HepG2 (cell line): ENCODE measurements at regions not wholly inside any gene's neighbourhood (a gene's known extent, or its start where the extent isn't known, plus 50 kb on each side); places are given as distances from the start of the nearest gene placed in this dataset.

Experiments
- ATAC-seq: fragments of 200-7000 bp; cut with Tn5 transposase; 3 replicates; pipeline ENCODE4 v1.9.1; 2020; ENCODE audit warnings: mild to moderate bottlenecking, moderate library complexity
- BruUV-seq: library from RNA; stranded (reverse); fragments of 400-500 nt; replicated peaks from 2 replicates; lab custom pipeline; 2021; lab: Mats Ljungman, UMichigan
- CTCF ChIA-PET: fragments of 300-600 bp; formaldehyde crosslinking; extraction: SDS; loops from one replicate; lab custom pipeline; 2021; ENCODE audit warnings: low total read pairs, inconsistent platforms, low intra/inter-chr PET ratio; lab: Yijun Ruan, JAX
- POLR2A ChIA-PET: fragments of 350-600 bp; sonication (Branson Sonifier 250); formaldehyde crosslinking; loops from one replicate; lab custom pipeline; 2020; ENCODE audit warnings: antibody characterized with exemption, inconsistent platforms; lab: Yijun Ruan, JAX
- DNase-seq: peaks from one replicate; pipeline ENCODE4 v3.0.0-alpha.2; 2015; ENCODE audit warnings: low spot score
- FAIRE-seq: peaks from 3 replicates; lab custom pipeline; 2011; peaks lifted over from hg19 to GRCh38; lab: Jason Lieb, UNC
- H2AFZ ChIP-seq: one replicate; pipeline ENCODE4 v1.6.1; 2011; ENCODE audit warnings: low read length, inconsistent platforms
- H3K27ac ChIP-seq: fragments of 300-600 bp; 3 replicates; pipeline ENCODE4 v1.8.0; 2011; ENCODE audit warnings: mixed run types, mild to moderate bottlenecking, mixed read lengths, low read length, inconsistent platforms; ENCODE audit not compliant: insufficient read depth; ENCODE audit errors: extremely low read length
- H3K27me3 ChIP-seq, 2 experiments: fragments of 200-600 bp in 1 of 2; 2 replicates in 1 of 2; 3 replicates in 1 of 2; pipeline versions ENCODE4 v1.6.0 to v1.8.0; 2011; ENCODE audit warnings: low read length in 2 of 2, mild to moderate bottlenecking in 2 of 2, moderate library complexity in 2 of 2, inconsistent platforms in 1 of 2; ENCODE audit not compliant: insufficient read depth in 2 of 2, control insufficient read depth in 1 of 2
- H3K36me3 ChIP-seq, 2 experiments: fragments of 200-600 bp in 1 of 2; replicated peaks in 1 of 2; 2 replicates in 1 of 2; 3 replicates in 1 of 2; pipeline versions ENCODE4 v1.5.1 to v1.8.0; 2011; ENCODE audit warnings: low read length in 2 of 2, inconsistent platforms in 1 of 2; ENCODE audit not compliant: insufficient read depth in 2 of 2, control insufficient read depth in 1 of 2
- H3K4me1 ChIP-seq: 2 replicates; pipeline ENCODE4 v1.5.1; 2012; ENCODE audit warnings: low read length, inconsistent platforms; ENCODE audit not compliant: insufficient read depth
- H3K4me2 ChIP-seq: 2 replicates; pipeline ENCODE4 v1.6.0; 2011; ENCODE audit warnings: low read depth, low read length, inconsistent platforms
- H3K4me3 ChIP-seq, 3 experiments: fragments of 200-600 bp in 1 of 3; sonication (generic), shearing (Covaris generic) in 1 of 3; replicated peaks in 1 of 3; 2 replicates each; pipeline ENCODE4 v1.5.1; 2011 to 2016; ENCODE audit warnings: low read length in 3 of 3, inconsistent platforms in 2 of 3, low read depth in 2 of 3, mild to moderate bottlenecking in 2 of 3, control low read depth in 1 of 3, mixed read lengths in 1 of 3; ENCODE audit not compliant: insufficient read depth in 1 of 3
- H3K79me2 ChIP-seq: one replicate; pipeline ENCODE4 v1.6.1; 2011; ENCODE audit warnings: low read length, inconsistent platforms; ENCODE audit not compliant: insufficient read depth
- H3K9ac ChIP-seq: 2 replicates; pipeline ENCODE4 v1.6.0; 2011; ENCODE audit warnings: mild to moderate bottlenecking, low read depth, low read length, inconsistent platforms; ENCODE audit not compliant: insufficient read depth
- H3K9me3 ChIP-seq: 2 replicates; pipeline ENCODE4 v1.5.1; 2012; ENCODE audit warnings: mild to moderate bottlenecking, low read length
- H4K20me1 ChIP-seq: 2 replicates; pipeline ENCODE4 v1.6.0; 2011; ENCODE audit warnings: inconsistent platforms, mild to moderate bottlenecking, low read length, moderate library complexity; ENCODE audit not compliant: insufficient read depth
- KDM4B ChIP-seq: sonication (generic); formaldehyde crosslinking; IDR thresholded peaks from 2 replicates; pipeline ENCODE4 v1.4.0; 2020; ENCODE audit warnings: missing genetic modification reagents
- NCOA1 ChIP-seq: sonication (generic); formaldehyde crosslinking; IDR thresholded peaks from 2 replicates; pipeline ENCODE4 v1.9.0; 2021; ENCODE audit warnings: missing genetic modification reagents
- PTBP1 ChIP-seq: fragments of 200-400 bp; formaldehyde crosslinking; IDR thresholded peaks from 2 replicates; pipeline ENCODE4 v1.6.1; 2018; ENCODE audit warnings: low read length, low read depth; ENCODE audit not compliant: poor library complexity, severe bottlenecking
- SP5 ChIP-seq: IDR thresholded peaks from 2 replicates; pipeline ENCODE4 v1.6.1; 2016; ENCODE audit warnings: low read depth, borderline replicate concordance
- STAT5B ChIP-seq: sonication (generic); formaldehyde crosslinking; IDR thresholded peaks from 2 replicates; pipeline ENCODE4 v1.4.0; 2020; ENCODE audit warnings: missing genetic modification reagents
- ZSCAN20 ChIP-seq: sonication (generic); formaldehyde crosslinking; IDR thresholded peaks from 2 replicates; pipeline ENCODE4 v1.4.0; 2020; ENCODE audit warnings: missing genetic modification reagents, mild to moderate bottlenecking, borderline replicate concordance
- WGBS: methylation state at CpG from one replicate; pipeline ENCODE4 v1.1.6; 2017; ENCODE audit warnings: low lambda C conversion rate; 5-methylcytosine and 5-hydroxymethylcytosine counted together
- in situ Hi-C: cut with HindIII; loops from 2 replicates; pipeline ENCODE4 v1.10.0; 2017; ENCODE audit warnings: low pct_unique_long_range_greater_than_20kb; ENCODE audit not compliant: extremely low pct_ligation_motif_present
- intact Hi-C: fragments of 100-400 bp; cut with micrococcal nuclease; formaldehyde crosslinking; loops from one replicate; pipeline ENCODE4 v1.10.0; 2022; ENCODE audit not compliant: unreplicated experiment
- TF ChIP-seq, protein P1 (sequence below): IDR thresholded peaks from 2 replicates; pipeline ENCODE4 v1.6.1; 2016; ENCODE audit warnings: low read depth, missing genetic modification reagents, missing compliant biosample characterization

GRCh38 chr5:174386306-174386705 is 338.1 kb upstream of the MSX2 start:
- WGBS, result 32% methylated on average over 3 of the region's 3 CpGs
- in situ Hi-C loops, result no loop called here
- Histone ChIP-seq H3K27ac (no peak overlapping the region), H3K4me2 (no peak overlapping the region), H3K9ac (no peak overlapping the region), H3K36me3 (no peaks in the 10 kb centered on the region), H3K9me3 (no peaks in the 10 kb centered on the region), H4K20me1 (no peaks in the 10 kb centered on the region), H3K79me2 (no peaks in the 10 kb centered on the region), H3K27me3 (peaks cover 1 to 16% of the 10 kb centered on the region in 2 experiments; a peak in 4 of 5 replicates), H3K4me3 (no peak overlapping the region), H2AFZ (no peak overlapping the region)
- ATAC-seq, result no peak
- FAIRE-seq, result no peak
- POLR2A ChIA-PET, result no interaction called here
- BruUV-seq, result no TSS peak
- no peak for DNase-seq
- CTCF ChIA-PET, result no interaction called here
- TF ChIP-seq, protein P1, sequence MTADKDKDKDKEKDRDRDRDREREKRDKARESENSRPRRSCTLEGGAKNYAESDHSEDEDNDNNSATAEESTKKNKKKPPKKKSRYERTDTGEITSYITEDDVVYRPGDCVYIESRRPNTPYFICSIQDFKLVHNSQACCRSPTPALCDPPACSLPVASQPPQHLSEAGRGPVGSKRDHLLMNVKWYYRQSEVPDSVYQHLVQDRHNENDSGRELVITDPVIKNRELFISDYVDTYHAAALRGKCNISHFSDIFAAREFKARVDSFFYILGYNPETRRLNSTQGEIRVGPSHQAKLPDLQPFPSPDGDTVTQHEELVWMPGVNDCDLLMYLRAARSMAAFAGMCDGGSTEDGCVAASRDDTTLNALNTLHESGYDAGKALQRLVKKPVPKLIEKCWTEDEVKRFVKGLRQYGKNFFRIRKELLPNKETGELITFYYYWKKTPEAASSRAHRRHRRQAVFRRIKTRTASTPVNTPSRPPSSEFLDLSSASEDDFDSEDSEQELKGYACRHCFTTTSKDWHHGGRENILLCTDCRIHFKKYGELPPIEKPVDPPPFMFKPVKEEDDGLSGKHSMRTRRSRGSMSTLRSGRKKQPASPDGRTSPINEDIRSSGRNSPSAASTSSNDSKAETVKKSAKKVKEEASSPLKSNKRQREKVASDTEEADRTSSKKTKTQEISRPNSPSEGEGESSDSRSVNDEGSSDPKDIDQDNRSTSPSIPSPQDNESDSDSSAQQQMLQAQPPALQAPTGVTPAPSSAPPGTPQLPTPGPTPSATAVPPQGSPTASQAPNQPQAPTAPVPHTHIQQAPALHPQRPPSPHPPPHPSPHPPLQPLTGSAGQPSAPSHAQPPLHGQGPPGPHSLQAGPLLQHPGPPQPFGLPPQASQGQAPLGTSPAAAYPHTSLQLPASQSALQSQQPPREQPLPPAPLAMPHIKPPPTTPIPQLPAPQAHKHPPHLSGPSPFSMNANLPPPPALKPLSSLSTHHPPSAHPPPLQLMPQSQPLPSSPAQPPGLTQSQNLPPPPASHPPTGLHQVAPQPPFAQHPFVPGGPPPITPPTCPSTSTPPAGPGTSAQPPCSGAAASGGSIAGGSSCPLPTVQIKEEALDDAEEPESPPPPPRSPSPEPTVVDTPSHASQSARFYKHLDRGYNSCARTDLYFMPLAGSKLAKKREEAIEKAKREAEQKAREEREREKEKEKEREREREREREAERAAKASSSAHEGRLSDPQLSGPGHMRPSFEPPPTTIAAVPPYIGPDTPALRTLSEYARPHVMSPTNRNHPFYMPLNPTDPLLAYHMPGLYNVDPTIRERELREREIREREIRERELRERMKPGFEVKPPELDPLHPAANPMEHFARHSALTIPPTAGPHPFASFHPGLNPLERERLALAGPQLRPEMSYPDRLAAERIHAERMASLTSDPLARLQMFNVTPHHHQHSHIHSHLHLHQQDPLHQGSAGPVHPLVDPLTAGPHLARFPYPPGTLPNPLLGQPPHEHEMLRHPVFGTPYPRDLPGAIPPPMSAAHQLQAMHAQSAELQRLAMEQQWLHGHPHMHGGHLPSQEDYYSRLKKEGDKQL (CRISPR knock-in tag), result no peak
- TF ChIP-seq NCOA1 (CRISPR knock-in tag), result no peak
- no peak for TF ChIP-seq SP5
- no peak for TF ChIP-seq PTBP1
- TF ChIP-seq KDM4B (CRISPR knock-in tag), result no peak
- TF ChIP-seq STAT5B (CRISPR knock-in tag), result no peak
- TF ChIP-seq ZSCAN20, result no peak
- TF ChIP-seq, all 625 proteins: peak for 0
- H3K4me1 ChIP-seq, result no peaks in the 10 kb centered on the region
- intact Hi-C loops, result no loop called here
